GM21737 (cell line): ENCODE measurements at regions not wholly inside any gene's neighbourhood (a gene's known extent, or its start where the extent isn't known, plus 50 kb on each side); places are given as distances from the start of the nearest gene placed in this dataset.

Experiments used
- ATAC-seq: cut with Tn5 transposase; IDR thresholded peaks from one replicate; pipeline ENCODE4 v1.9.1; 2021; ENCODE audit warnings: mild to moderate bottlenecking, moderate library complexity; ENCODE audit not compliant: unreplicated experiment

DNA sequence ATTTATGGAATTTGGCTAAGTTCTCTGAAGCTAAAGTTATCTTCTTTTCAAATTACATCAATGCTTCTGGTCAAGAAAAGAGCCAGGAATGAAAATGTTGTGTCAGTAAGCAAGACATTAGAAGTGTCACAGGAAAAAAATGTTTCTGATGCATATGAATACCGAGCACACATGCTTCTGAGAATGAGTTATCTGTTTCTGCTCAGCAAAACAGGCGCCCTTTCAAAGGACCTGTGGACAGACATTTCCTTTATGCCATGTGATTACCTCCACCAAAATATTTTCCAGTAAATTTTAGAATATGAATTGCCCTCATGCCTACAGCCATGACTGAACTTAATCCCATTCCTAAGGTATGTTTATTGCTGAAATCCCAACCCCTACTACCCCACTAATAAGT, 55.4 kb upstream of the RNF180 start:
- no peak for ATAC-seq

DNA sequence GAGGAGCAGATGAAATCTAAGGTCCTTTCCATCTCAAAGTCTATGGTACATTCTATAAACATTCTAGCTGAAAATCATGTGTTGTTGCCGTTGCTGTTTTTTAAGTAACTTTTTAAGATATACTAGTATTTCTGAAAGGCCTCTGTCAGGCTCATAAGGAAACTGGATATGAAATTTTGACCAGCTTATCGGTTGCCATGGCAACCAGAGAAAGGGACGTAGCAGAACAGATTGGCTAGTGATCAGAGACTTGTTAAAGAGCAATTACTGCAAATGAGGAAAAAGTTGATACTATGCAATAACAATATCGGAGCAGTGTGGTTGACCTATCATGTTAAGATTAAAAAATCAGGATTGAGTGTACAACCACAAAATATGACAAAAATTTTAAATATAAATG, 57.0 kb upstream of the RNF180 start:
- ATAC-seq, result no peak

DNA sequence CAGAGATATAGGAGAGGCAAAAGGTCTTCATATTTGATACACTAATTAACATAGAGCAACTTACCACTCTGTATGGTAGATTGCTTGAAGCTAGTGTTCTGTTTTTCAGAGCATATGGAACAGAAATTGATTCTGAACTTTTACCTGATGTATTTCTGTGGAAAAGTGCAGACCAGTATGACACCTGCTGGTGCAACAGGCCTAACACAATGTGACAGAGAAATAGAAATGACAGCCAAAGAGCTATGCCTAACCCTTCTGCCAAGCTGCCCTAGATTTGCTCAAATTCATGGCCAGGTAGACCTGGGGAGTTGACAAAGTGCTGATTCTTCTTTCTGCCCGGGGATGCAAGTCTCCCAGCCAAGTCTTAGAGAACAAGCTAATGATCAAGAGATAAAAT, 65.4 kb upstream of the RNF180 start:
- no peak for ATAC-seq

DNA sequence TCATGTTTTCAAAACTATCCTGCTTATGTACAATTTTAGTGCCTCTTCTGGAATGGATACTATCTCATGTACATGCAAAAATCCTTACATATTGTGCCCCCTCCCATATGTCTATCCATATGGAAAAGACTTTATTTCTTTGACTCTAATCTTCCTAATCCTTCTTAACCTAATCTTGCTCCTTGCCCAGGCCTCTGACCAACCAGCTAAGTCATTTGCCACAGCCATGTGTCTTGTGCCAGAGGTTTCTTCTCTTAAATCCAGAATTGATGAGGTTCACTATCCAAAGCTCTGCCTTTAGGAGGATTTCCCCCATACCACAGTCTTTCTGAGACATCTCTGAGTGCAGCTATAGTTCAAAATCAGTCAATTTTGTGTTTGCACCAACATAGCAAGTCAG, 68.9 kb upstream of the RNF180 start:
- no peak for ATAC-seq

DNA sequence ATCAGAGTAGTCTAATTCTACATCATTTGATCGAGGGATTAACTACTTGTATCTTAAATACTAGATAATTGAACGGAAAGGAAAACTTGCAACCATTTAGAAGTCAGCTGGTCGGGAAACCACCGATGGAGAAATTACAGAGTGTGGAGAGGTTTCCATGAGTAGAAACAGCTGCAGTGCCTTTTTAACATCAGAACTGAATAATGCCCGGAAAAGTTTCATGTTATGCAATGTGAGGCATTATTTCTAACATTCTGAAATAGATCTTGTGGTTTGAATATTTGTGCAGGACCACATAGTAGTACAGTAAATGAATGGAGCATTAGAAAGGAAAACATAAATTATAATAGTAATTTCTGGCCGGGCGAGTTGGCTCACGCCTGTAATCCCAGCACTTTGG, 88.1 kb upstream of the RNF180 start:
- no peak for ATAC-seq

DNA sequence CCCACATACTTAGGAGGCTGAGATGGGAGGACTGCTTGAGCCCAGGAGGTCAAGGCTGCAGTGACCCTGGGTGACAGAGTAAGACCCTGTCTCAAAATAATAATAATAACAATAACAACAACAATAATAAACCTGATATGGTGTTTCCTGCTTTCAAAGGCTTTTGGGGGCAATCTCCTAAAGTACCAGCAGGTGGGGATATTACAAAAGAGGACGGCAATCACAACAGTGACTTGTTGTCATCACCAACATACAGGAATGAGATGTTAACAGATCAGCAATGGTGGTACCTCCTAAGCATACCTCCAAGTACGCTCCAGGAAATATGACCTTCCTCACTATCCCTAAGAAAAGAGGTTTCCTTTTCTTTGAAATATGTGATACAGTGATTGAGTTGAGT, 91.1 kb upstream of the RNF180 start:
- ATAC-seq, result peak; percentile 57

DNA sequence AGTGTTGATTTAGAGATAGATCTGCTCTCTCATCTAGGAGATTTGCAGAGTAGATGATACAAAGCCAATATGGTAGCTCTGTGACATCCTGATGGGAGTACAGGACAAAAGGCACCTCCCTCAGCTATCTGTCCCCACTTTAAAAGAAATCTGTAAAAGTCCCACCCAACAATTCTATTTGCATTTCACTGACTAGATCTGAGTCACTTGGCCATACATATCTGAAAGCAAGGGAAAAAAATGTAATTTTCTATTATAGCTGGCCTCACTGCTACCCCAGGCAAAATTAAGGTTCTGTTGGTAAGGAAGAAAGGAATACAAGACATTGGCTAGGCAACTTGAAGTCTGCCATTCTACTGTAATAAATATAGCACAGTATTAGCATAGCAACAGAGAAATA, 96.2 kb upstream of the RNF180 start:
- ATAC-seq, result no peak

DNA sequence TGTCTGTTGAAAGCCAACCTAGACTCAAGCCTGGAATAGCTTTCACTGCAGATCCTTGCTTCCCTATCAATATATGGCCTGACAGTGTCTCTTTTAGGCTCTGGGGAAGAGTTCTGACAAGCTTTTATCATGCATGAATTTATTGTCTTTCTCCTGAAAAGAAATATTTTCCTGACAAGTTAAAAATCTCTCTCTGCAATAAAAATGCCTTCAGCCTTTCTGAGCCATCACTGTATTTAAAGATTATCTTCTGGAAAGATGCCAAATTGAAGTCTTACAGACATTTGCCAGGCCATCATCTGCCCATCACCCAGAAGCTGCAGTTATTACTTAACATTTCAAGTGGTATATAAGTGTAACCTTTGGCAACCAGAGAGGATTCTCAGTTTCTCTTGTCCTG, 88.1 kb upstream of the HTR1A start:
- ATAC-seq, result no peak

DNA sequence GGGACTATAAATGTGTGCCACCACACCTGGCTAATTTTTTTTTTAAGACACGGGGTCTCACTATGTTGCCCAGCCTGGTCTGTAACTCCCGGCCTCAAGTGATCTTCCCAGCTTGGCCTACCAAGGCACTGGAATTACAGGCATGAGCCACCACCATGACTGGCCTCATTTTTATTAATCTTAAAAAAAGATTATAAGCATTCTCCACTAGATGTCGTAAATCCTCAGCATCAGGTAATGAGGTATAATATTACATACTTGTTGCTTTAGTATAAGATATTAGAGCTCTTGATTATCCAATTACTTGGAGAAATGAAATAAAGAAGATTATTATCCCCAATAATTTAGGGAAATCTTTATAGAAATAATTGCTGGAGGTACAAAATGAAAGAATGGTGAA, 78.2 kb upstream of the HTR1A start:
- ATAC-seq, result no peak

DNA sequence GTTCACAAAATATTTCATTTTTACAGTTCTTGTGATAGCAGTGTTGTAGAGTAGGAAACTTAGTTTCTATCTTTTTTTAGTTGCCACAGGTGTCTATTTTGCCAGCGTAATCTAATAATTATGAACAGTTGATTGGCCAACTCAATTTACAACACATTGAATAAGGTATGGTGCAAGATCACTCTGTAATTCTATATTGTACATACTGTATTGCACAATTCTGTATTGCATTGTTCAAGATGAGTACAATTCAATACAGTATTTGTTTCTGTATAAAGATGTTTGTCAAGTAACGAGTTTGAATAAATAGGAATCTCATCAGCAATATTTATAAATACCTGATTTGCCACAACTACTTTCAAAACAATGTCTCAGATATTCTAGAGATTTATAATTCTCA, 64.2 kb upstream of the HTR1A start:
- ATAC-seq, result no peak

DNA sequence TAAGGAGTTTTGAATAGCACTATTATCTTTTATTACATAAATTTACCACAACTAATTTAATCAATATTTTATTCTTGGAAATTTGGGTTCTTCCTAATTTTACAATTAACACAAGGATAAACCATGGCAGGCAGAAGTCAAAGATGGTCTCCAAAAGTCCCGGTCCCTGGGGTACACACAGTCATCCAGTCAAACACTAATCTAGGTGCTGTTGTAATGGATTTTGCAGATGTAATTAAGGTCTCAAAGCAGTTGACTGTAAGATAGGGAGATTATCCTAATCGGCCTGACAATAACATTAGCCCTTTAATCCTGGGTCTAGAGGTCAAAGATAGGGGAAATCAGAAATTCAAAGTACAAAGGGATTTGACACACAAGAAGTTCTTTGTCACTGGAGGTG, 57.5 kb upstream of the HTR1A start:
- ATAC-seq, result no peak

DNA sequence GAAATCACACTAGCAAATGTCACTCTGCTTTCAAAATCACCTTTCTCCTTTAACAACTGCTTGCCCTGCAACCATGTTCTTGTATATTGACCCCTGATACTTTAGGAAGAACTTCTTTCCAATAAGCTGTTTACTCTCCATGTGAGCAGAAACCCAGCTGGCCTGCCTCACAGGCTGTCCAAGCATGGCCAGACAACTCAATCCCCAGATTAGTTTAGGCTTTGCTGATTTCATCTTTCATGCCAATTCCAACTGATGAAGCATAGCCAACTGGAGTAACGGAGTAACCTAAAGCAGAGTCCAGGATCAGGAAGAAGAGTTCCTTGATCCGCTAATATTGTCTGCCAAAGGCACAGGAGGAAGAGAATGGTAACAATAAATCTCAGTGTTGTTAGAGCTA, 56.7 kb upstream of the HTR1A start:
- ATAC-seq, result no peak

DNA sequence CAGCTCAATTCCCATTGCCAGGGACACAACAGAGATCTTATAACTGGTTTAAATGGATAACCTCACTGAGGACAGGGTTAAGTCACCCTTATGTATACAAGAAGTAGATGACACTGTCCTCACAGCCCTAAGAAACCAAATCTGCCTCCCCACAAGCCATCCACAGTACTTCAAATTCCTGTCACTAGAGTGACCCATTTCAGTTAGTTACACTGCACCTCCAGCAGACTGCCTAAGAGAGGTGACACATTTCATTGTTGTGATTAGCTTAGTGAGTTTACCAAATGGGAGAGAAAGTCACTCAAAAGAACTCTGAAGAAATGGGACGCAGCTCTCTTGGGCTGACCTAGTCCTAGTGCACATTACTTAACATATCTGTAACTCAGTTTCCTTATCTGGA, 53.6 kb upstream of the HTR1A start:
- no peak for ATAC-seq
